ENCODE measurements at regions not wholly inside any gene's neighbourhood (a gene's known extent, or its start where the extent isn't known, plus 50 kb on each side); places are given as distances from the start of the nearest gene placed in this dataset.

DNA sequence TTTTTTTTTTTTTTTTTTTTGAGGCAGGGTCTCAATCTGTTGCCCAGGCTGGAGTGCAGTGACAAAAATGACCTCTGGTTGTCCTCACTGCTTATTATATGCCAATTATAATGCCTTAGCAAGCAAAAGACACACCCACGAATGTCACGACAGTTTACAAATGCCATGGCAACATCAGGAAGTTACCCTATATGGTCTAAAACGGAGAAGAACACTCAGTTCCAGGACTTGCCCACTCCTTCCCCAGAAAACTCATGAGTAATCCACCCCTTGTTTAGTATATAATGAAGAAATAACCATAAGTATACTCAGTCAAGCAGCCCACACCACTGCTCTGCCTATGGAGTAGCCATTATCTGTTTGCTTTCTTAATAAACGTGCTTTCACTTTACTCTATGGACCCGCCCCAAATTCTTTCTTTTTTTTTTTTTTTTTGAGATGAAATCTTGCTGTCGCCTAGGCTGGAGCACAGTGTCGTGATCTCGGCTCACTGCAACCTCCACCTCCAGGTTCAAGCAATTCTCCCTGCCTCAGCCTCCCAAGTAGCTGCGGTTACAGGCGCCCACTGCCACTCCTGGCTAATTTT is 106.2 kb downstream of the SMIM20 start:
- TF ChIP-seq, protein P1, sequence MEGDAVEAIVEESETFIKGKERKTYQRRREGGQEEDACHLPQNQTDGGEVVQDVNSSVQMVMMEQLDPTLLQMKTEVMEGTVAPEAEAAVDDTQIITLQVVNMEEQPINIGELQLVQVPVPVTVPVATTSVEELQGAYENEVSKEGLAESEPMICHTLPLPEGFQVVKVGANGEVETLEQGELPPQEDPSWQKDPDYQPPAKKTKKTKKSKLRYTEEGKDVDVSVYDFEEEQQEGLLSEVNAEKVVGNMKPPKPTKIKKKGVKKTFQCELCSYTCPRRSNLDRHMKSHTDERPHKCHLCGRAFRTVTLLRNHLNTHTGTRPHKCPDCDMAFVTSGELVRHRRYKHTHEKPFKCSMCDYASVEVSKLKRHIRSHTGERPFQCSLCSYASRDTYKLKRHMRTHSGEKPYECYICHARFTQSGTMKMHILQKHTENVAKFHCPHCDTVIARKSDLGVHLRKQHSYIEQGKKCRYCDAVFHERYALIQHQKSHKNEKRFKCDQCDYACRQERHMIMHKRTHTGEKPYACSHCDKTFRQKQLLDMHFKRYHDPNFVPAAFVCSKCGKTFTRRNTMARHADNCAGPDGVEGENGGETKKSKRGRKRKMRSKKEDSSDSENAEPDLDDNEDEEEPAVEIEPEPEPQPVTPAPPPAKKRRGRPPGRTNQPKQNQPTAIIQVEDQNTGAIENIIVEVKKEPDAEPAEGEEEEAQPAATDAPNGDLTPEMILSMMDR (IDR thresholded peaks at IDR 0.05): no peak
- no peak for TF ChIP-seq POLR2A (IDR thresholded peaks at IDR 0.05)

Measured in testis (tissue), 2 donors.